H1 (cell line): ENCODE measurements at regions not wholly inside any gene's neighbourhood (a gene's known extent, or its start where the extent isn't known, plus 50 kb on each side); places are given as distances from the start of the nearest gene placed in this dataset.

ENCODE experiments used
- CTCF ChIA-PET: fragments of 300-600 bp; sonication (Branson Sonifier 250); formaldehyde crosslinking; loops from one replicate; lab custom pipeline; 2021; ENCODE audit not compliant: partially characterized antibody; lab: Charles Lee
- POLR2A ChIA-PET: fragments of 300-600 bp; sonication (Branson Sonifier 250); formaldehyde crosslinking; loops from one replicate; lab custom pipeline; 2021; ENCODE audit warnings: inconsistent platforms; ENCODE audit not compliant: partially characterized antibody; lab: Charles Lee
- DNase-seq, 2 experiments: peaks; one replicate each; pipeline versions ENCODE4 v3.0.0 to v3.0.0-alpha.2; 2010 to 2022; ENCODE audit warnings: low spot score in 2 of 2, low read depth in 1 of 2, mixed read lengths in 1 of 2
- FAIRE-seq: peaks from 2 replicates; lab custom pipeline; 2011; peaks lifted over from hg19 to GRCh38; lab: Jason Lieb, UNC
- H2AFZ ChIP-seq: 2 replicates; pipeline ENCODE4 v1.8.1; 2012; ENCODE audit warnings: low read length, inconsistent platforms
- H2AK5ac ChIP-seq: 2 replicates; pipeline ENCODE4 v1.6.1; 2013; ENCODE audit warnings: low read depth, low read length
- H2BK120ac ChIP-seq: replicated peaks from 2 replicates; pipeline ENCODE3; 2013; ENCODE audit warnings: low read depth, low read length, inconsistent platforms
- H2BK12ac ChIP-seq: 2 replicates; pipeline ENCODE4 v1.6.1; 2013; ENCODE audit warnings: low read depth, low read length
- H2BK15ac ChIP-seq: 2 replicates; pipeline ENCODE4 v1.6.1; 2013; ENCODE audit warnings: low read length
- H2BK20ac ChIP-seq: 2 replicates; pipeline ENCODE4 v1.6.1; 2013; ENCODE audit warnings: low read length
- H2BK5ac ChIP-seq: 2 replicates; pipeline ENCODE4 v1.6.1; 2013; ENCODE audit warnings: low read depth, low read length
- H3K14ac ChIP-seq: 2 replicates; pipeline ENCODE4 v1.6.1; 2013; ENCODE audit warnings: inconsistent platforms; ENCODE audit not compliant: insufficient read length
- H3K18ac ChIP-seq: 2 replicates; pipeline ENCODE4 v1.6.1; 2013; ENCODE audit warnings: low read length; ENCODE audit errors: extremely low read depth
- H3K23ac ChIP-seq: 2 replicates; pipeline ENCODE4 v1.6.1; 2013; ENCODE audit warnings: inconsistent platforms; ENCODE audit not compliant: insufficient read length
- H3K23me2 ChIP-seq: 2 replicates; pipeline ENCODE4 v1.6.1; 2013; ENCODE audit warnings: low read depth, low read length
- H3K27ac ChIP-seq: 2 replicates; pipeline ENCODE4 v1.6.1; 2011; ENCODE audit warnings: low read depth, low read length, inconsistent platforms
- H3K27me3 ChIP-seq, 4 experiments: replicated peaks in 1 of 4; 1 replicate in 1 of 4; 2 replicates in 3 of 4; pipeline versions ENCODE4 v1.6.1 to v1.8.1; 2011 to 2013; ENCODE audit warnings: low read length in 3 of 4, mild to moderate bottlenecking in 3 of 4, inconsistent platforms in 2 of 4, mixed read lengths in 2 of 4, moderate library complexity in 1 of 4; ENCODE audit not compliant: control insufficient read depth in 3 of 4, insufficient read depth in 3 of 4; ENCODE audit errors: extremely low read depth in 1 of 4
- H3K36me3 ChIP-seq, 4 experiments: 2 replicates each; pipeline versions ENCODE4 v1.6.1 to v1.8.1; 2011 to 2013; ENCODE audit warnings: mild to moderate bottlenecking in 4 of 4, low read length in 3 of 4, moderate library complexity in 2 of 4, control low read depth in 1 of 4, inconsistent platforms in 1 of 4; ENCODE audit not compliant: insufficient read depth in 4 of 4, control insufficient read depth in 2 of 4
- H3K4ac ChIP-seq: replicated peaks from 2 replicates; pipeline ENCODE3; 2013; ENCODE audit warnings: low read length, low read depth, mixed read lengths, inconsistent platforms; ENCODE audit not compliant: insufficient read length
- H3K4me1 ChIP-seq, 4 experiments: replicated peaks in 1 of 4; 1 replicate in 1 of 4; 2 replicates in 3 of 4; pipeline versions ENCODE4 v1.6.1 to v1.8.1; 2011 to 2013; ENCODE audit warnings: low read length in 3 of 4, inconsistent platforms in 2 of 4, mixed read lengths in 1 of 4; ENCODE audit not compliant: insufficient read depth in 4 of 4, control insufficient read depth in 3 of 4
- H3K4me2 ChIP-seq, 2 experiments: 2 replicates each; pipeline versions ENCODE4 v1.6.1 to v1.8.1; 2011 to 2013; ENCODE audit warnings: low read depth in 2 of 2, low read length in 2 of 2, control low read depth in 1 of 2, inconsistent platforms in 1 of 2, mild to moderate bottlenecking in 1 of 2; ENCODE audit not compliant: insufficient read depth in 1 of 2
- H3K4me3 ChIP-seq, 4 experiments: fragments of 200-600, 300-600 bp in 1 of 4; sonication (generic), shearing (Covaris generic), sonication (Bioruptor Twin) in 1 of 4; 2 replicates each; pipeline versions ENCODE4 v1.5.1 to v1.8.1; 2011 to 2016; ENCODE audit warnings: low read length in 4 of 4, low read depth in 3 of 4, control low read depth in 2 of 4, inconsistent platforms in 2 of 4, mild to moderate bottlenecking in 2 of 4, mixed read lengths in 1 of 4, moderate library complexity in 1 of 4; ENCODE audit not compliant: insufficient read depth in 2 of 4; ENCODE audit errors: extremely low read depth in 1 of 4
- H3K56ac ChIP-seq: replicated peaks from 2 replicates; pipeline ENCODE3; 2013; ENCODE audit warnings: low read depth, mild to moderate bottlenecking, mixed read lengths, low read length, inconsistent platforms; ENCODE audit not compliant: insufficient read length
- H3K79me1 ChIP-seq: 2 replicates; pipeline ENCODE4 v1.6.1; 2013; ENCODE audit warnings: low read depth, low read length, control low read depth
- H3K79me2 ChIP-seq, 2 experiments: 2 replicates each; pipeline versions ENCODE4 v1.6.1 to v1.8.1; 2012 to 2013; ENCODE audit warnings: low read length in 2 of 2, mild to moderate bottlenecking in 2 of 2, inconsistent platforms in 1 of 2; ENCODE audit not compliant: insufficient read depth in 2 of 2, control insufficient read depth in 1 of 2
- H3K9ac ChIP-seq, 4 experiments: replicated peaks in 1 of 4; 1 replicate in 1 of 4; 2 replicates in 3 of 4; pipeline versions ENCODE4 v1.6.1 to v1.8.1; 2011 to 2013; ENCODE audit warnings: low read depth in 3 of 4, low read length in 3 of 4, control low read depth in 2 of 4, mild to moderate bottlenecking in 2 of 4, moderate library complexity in 2 of 4, inconsistent platforms in 1 of 4; ENCODE audit errors: extremely low read depth in 1 of 4
- H3K9me3 ChIP-seq, 2 experiments: 2 replicates each; pipeline versions ENCODE4 v1.6.1 to v1.8.1; 2012 to 2013; ENCODE audit warnings: mild to moderate bottlenecking in 2 of 2, moderate library complexity in 2 of 2, control low read depth in 1 of 2, inconsistent platforms in 1 of 2, low read depth in 1 of 2, low read length in 1 of 2, mixed read lengths in 1 of 2; ENCODE audit not compliant: insufficient read depth in 2 of 2
- H4K20me1 ChIP-seq, 2 experiments: replicated peaks in 1 of 2; 2 replicates each; pipeline versions ENCODE3 to v1.8.1; 2011 to 2013; ENCODE audit warnings: inconsistent platforms in 2 of 2, low read length in 2 of 2, mild to moderate bottlenecking in 1 of 2; ENCODE audit not compliant: insufficient read depth in 2 of 2, control insufficient read depth in 1 of 2
- H4K5ac ChIP-seq: 2 replicates; pipeline ENCODE4 v1.6.1; 2013; ENCODE audit warnings: low read length, low read depth, mixed read lengths, inconsistent platforms; ENCODE audit not compliant: insufficient read length
- H4K8ac ChIP-seq: 2 replicates; pipeline ENCODE4 v1.8.0; 2013; ENCODE audit warnings: mild to moderate bottlenecking, moderate library complexity, low read length, inconsistent platforms; ENCODE audit not compliant: insufficient read depth; ENCODE audit errors: extremely low read depth
- H4K91ac ChIP-seq: replicated peaks from 2 replicates; pipeline ENCODE3; 2013; ENCODE audit warnings: low read length, mixed read lengths, inconsistent platforms; ENCODE audit not compliant: insufficient read length
- BRCA1 ChIP-seq: IDR thresholded peaks from 2 replicates; pipeline ENCODE4 v1.6.1; 2012; ENCODE audit warnings: low read depth, low read length, improper control_type of control experiment
- CREB1 ChIP-seq: IDR thresholded peaks from 2 replicates; pipeline ENCODE4 v1.6.1; 2012; ENCODE audit warnings: inconsistent platforms
- EGR1 ChIP-seq: IDR thresholded peaks from 2 replicates; pipeline ENCODE4 v1.6.1; 2011; ENCODE audit warnings: low read depth, low read length, borderline replicate concordance
- FOSL1 ChIP-seq: IDR thresholded peaks from 2 replicates; pipeline ENCODE4 v1.6.1; 2011; ENCODE audit warnings: mild to moderate bottlenecking, low read depth, low read length, moderate library complexity; ENCODE audit not compliant: insufficient read depth
- JUND ChIP-seq: IDR thresholded peaks from 2 replicates; pipeline ENCODE4 v1.6.1; 2011; ENCODE audit warnings: mild to moderate bottlenecking, improper control_type of control experiment, low read length
- KDM5A ChIP-seq: fragments of 200-600 bp; IDR thresholded peaks from 2 replicates; pipeline ENCODE4 v1.7.1; 2012; ENCODE audit warnings: mild to moderate bottlenecking, low read length, inconsistent platforms, mixed read lengths
- POU5F1 ChIP-seq: IDR thresholded peaks from 2 replicates; pipeline ENCODE4 v1.6.1; 2011; ENCODE audit warnings: low read depth, mild to moderate bottlenecking, low read length, moderate library complexity
- SAP30 ChIP-seq: fragments of 300-600 bp; sonication (generic); IDR thresholded peaks from 2 replicates; pipeline ENCODE4 v1.7.1; 2012; ENCODE audit warnings: low read length, moderate library complexity, mild to moderate bottlenecking, inconsistent platforms; ENCODE audit not compliant: insufficient read depth, insufficient replicate concordance
- SIRT6 ChIP-seq: IDR thresholded peaks from one replicate; pipeline ENCODE4 v1.7.1; 2012; ENCODE audit warnings: low read length, inconsistent platforms
- SIX5 ChIP-seq: IDR thresholded peaks from 2 replicates; pipeline ENCODE4 v1.6.1; 2011; ENCODE audit warnings: mild to moderate bottlenecking, low read depth, low read length
- SUZ12 ChIP-seq: fragments of 200-600 bp; sonication (generic); IDR thresholded peaks from 2 replicates; pipeline ENCODE4 v1.6.1; 2012; ENCODE audit warnings: mild to moderate bottlenecking, inconsistent platforms, low read length, moderate library complexity, mixed read lengths
- TCF12 ChIP-seq: IDR thresholded peaks from 2 replicates; pipeline ENCODE4 v1.6.1; 2011; ENCODE audit warnings: low read depth, mild to moderate bottlenecking, low read length
- WGBS, 2 experiments: shearing (Covaris generic) in 1 of 2; methylation state at CpG; one replicate each; pipeline versions ENCODE4 v1.1.6 to v1.1.7; 2013 to 2015; ENCODE audit warnings: low lambda C conversion rate in 2 of 2, mixed read lengths in 2 of 2, inconsistent platforms in 1 of 2, low coverage in 1 of 2, missing lambda C conversion rate in 1 of 2; ENCODE audit not compliant: insufficient replicate concordance in 2 of 2, insufficient coverage in 1 of 2, insufficient read length in 1 of 2; ENCODE audit errors: extremely low coverage in 1 of 2, missing lambda C conversion rate in 1 of 2; 5-methylcytosine and 5-hydroxymethylcytosine counted together
- TF ChIP-seq, protein P1 (sequence below): IDR thresholded peaks from 2 replicates; pipeline ENCODE4 v1.6.1; 2012; ENCODE audit warnings: inconsistent platforms
- TF ChIP-seq, protein P2 (sequence below): IDR thresholded peaks from 2 replicates; pipeline ENCODE4 v1.6.1; 2012; ENCODE audit warnings: low read length, inconsistent platforms

DNA sequence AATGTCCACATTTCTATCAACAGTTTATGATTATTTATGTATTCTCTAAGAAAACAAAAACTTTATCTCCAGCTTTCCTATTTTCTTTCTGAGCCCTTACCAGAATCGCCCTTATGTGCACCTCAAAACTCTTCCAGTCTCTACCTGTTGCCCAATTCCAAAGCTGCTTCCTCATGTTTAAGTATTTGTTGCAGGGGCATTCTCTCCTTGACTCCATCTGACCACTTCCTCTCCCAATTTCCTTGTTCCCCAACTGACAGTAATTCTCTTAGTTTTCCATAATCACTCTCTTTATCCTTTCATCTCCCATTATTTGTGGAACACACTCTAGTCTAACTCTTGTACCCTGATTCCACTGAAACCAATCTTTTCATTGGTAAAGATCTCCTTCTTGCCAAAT is 105.4 kb upstream of the RBBP8 start:
- no peak overlapping the region for H2BK5ac ChIP-seq
- H3K4me2 ChIP-seq, result no peak overlapping the region
- no peak overlapping the region for H3K23ac ChIP-seq
- H3K9me3 ChIP-seq, result no peaks in the 10 kb centered on the region
- no peak overlapping the region for H3K4me3 ChIP-seq
- no peak overlapping the region for H3K56ac ChIP-seq
- no peak overlapping the region for H2AFZ ChIP-seq
- no peak overlapping the region for H4K8ac ChIP-seq
- no peak overlapping the region for H2BK120ac ChIP-seq
- no peak overlapping the region for H3K14ac ChIP-seq
- H3K79me1 ChIP-seq, result no peaks in the 10 kb centered on the region
- H4K20me1 ChIP-seq, result no peaks in the 10 kb centered on the region
- no peak overlapping the region for H4K91ac ChIP-seq
- H3K4me1 ChIP-seq, result peaks cover 0 to 4% (median 0%) of the 10 kb centered on the region in 4 experiments; a peak in 1 of 7 replicates
- no peak overlapping the region for H2BK12ac ChIP-seq
- no peak overlapping the region for H2BK15ac ChIP-seq
- H3K36me3 ChIP-seq, result no peaks in the 10 kb centered on the region
- H3K18ac ChIP-seq, result no peak overlapping the region
- no peaks in the 10 kb centered on the region for H3K23me2 ChIP-seq
- no peak overlapping the region for H2AK5ac ChIP-seq
- no peak overlapping the region for H4K5ac ChIP-seq
- H3K79me2 ChIP-seq, result no peaks in the 10 kb centered on the region
- H3K4ac ChIP-seq, result no peak overlapping the region
- H3K27me3 ChIP-seq, result no peaks in the 10 kb centered on the region
- 83% methylated on average over 1 of the region's 1 CpG; no CpG with 5 or more reads in 1 of the 2 experiments for WGBS, 2 experiments
- H3K9ac ChIP-seq, result no peak overlapping the region
- H3K27ac ChIP-seq, result no peak overlapping the region
- POLR2A ChIA-PET, result no interaction called here
- CTCF ChIA-PET, result interaction anchor here (0.6 kb wide), 1 partner anchor 112 kb away, joined by 3 read pairs; no protein-coding TSS in a partner anchor
- FAIRE-seq, result no peak
- no peak for DNase-seq
- H2BK20ac ChIP-seq, result no peak overlapping the region
- no peak for TF ChIP-seq JUND
- TF ChIP-seq SUZ12, result no peak
- TF ChIP-seq POU5F1, result no peak
- no peak for TF ChIP-seq KDM5A
- TF ChIP-seq TCF12, result no peak
- TF ChIP-seq SAP30, result no peak
- no peak for TF ChIP-seq EGR1
- TF ChIP-seq CREB1, result no peak
- no peak for TF ChIP-seq FOSL1
- no peak for TF ChIP-seq BRCA1
- TF ChIP-seq SIX5, result no peak
- TF ChIP-seq, protein P1, sequence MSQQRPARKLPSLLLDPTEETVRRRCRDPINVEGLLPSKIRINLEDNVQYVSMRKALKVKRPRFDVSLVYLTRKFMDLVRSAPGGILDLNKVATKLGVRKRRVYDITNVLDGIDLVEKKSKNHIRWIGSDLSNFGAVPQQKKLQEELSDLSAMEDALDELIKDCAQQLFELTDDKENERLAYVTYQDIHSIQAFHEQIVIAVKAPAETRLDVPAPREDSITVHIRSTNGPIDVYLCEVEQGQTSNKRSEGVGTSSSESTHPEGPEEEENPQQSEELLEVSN, result no peak
- TF ChIP-seq, protein P2, sequence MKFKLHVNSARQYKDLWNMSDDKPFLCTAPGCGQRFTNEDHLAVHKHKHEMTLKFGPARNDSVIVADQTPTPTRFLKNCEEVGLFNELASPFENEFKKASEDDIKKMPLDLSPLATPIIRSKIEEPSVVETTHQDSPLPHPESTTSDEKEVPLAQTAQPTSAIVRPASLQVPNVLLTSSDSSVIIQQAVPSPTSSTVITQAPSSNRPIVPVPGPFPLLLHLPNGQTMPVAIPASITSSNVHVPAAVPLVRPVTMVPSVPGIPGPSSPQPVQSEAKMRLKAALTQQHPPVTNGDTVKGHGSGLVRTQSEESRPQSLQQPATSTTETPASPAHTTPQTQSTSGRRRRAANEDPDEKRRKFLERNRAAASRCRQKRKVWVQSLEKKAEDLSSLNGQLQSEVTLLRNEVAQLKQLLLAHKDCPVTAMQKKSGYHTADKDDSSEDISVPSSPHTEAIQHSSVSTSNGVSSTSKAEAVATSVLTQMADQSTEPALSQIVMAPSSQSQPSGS, result no peak
- TF ChIP-seq SIRT6, result no peak
